GM18861 (cell line): ENCODE measurements at regions not wholly inside any gene's neighbourhood (a gene's known extent, or its start where the extent isn't known, plus 50 kb on each side); places are given as distances from the start of the nearest gene placed in this dataset.
"Not testable (repeated sequence)": the region's sequence is repeated elsewhere in the genome, so short reads cannot be mapped to it uniquely, and the experiment has no call there.

Experiments used
- ATAC-seq: cut with Tn5 transposase; IDR thresholded peaks from one replicate; pipeline ENCODE4 v1.9.1; 2021; ENCODE audit not compliant: unreplicated experiment

DNA sequence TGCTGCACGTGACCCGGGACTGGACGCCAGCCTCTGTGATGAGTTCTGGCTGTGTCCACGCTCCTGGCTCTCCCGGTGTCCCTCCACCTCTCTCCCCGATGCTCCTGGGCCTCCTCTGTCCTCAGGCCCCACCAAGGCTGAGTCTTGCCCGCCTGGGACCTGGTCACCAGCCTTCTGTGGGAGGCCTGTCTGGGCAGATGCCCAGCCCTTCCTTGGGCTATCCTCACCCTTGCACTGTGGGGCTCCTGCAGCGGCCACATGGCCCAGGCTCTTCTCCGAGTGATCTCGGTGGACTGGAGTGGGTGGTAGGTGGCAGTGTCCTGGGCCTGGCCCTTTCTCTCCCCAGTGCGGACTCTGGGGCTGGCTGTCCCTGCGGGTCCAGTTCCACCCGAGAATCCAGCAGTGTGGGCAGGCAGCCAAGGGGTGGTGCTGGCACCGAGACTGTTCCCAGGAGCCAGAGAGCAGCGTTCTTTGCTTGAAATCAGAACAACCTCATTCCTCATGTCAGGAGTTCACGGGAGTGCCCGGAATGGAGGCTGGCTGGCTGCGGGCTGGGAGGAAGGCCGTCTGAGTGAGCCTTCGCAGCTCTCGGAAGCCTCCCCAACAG lies 94.6 kb downstream of the TMEM121 start:
- ATAC-seq, result not testable (repeated sequence)

DNA sequence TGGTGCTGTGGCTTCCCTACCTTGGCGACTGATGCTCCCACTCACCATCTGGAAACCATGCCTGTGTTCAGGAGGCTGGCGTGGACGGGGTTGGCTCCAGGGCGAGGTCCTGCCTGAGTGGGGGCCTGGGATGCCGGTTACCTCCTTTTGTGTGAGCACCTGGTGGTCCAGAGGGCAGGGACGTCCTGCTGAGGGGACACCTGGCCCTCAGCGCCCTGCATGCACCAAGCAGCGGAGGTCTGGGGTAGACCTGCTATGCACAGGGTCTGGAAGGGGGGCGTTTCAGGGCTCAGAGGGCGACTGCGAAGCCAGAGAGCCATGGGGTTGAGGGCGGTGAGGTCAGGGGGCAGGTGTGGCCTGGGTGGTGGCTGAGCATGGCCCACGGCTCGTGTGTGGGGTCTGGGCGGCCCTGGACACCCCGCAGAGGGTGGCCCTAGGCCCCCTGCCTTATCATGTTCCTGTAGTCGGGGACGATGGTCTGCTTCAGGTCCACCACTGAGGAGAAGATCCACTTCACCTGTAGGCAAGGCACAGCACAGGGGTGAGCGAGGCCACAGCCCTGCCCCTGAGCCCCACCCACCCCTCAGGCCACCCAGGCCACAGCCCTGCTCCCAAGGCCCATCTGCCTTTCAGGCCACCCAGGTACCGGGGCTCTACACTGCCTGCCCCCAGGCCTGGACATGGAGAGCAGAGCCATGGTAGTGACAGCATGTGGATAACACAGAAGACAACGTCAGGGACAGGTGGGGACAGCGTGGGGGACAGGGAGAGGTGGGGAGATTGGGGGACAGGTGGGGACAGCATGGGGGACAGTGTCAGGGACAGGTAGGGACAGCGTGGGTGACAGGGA lies 95.3 kb downstream of the TMEM121 start:
- ATAC-seq, result not testable (repeated sequence)

DNA sequence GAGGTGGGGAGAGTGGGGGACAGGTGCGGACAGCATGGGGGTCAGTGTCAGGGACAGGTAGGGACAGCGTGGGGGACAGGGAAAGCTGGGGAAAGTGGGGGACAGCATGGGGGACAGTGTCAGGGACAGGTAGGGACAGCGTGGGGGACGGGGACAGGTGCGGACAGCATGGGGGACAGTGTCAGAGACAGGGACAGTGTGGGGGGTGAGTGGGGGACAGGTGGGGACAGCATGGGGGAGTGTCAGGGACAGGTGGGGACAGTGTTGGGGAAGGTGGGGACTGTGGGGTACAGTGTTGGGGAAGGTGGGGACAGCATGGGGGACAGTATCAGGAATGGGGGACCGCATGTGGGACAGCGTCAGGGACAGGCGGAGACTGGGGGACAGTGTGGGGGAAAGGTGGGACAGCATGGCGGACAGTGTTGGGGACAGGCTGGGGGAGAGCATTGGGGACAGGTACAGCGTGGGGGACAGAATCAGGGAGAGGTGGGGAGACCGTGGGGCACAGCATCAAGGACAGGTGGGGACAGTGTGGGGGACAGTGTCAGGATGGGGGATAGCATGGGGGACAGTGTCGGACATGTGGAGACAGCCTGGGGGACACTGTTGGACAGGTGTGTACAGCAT lies 96.1 kb downstream of the TMEM121 start:
- ATAC-seq, result no peak

DNA sequence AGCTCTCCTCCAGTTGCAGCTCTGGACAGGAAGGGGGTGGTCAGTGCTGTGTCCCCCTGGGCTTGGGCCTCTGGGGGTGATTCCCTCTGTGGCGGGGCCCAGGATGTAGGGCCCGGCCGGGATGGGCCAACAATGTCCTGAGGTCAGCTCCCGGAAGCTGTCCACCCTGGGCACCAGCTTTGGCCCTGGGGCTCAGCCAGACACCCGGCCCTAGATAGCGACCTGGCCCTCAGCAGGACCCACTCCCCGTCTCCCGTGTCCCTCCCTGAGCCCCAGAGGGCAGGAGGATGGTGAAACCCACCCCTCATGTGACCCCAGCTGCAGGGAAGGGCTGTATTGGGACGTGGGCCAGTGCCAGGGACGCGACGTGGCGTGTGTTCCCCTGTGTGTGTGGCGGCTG lies 96.8 kb downstream of the TMEM121 start:
- not testable (repeated sequence) for ATAC-seq

DNA sequence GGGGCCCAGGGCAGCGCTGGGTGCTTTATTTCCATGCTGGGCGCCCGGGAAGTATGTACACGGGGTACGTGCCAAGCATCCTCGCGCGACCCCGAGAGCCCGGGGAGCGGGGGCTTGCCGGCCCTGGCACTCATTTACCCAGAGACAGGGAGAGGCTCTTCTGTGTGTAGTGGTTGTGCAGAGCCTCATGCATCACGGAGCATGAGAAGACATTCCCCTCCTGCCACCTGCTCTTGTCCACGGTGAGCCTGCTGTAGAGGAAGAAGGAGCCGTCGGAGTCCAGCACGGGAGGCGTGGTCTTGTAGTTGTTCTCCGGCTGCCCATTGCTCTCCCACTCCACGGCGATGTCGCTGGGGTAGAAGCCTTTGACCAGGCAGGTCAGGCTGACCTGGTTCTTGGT lies 98.0 kb downstream of the TMEM121 start:
- not testable (repeated sequence) for ATAC-seq

DNA sequence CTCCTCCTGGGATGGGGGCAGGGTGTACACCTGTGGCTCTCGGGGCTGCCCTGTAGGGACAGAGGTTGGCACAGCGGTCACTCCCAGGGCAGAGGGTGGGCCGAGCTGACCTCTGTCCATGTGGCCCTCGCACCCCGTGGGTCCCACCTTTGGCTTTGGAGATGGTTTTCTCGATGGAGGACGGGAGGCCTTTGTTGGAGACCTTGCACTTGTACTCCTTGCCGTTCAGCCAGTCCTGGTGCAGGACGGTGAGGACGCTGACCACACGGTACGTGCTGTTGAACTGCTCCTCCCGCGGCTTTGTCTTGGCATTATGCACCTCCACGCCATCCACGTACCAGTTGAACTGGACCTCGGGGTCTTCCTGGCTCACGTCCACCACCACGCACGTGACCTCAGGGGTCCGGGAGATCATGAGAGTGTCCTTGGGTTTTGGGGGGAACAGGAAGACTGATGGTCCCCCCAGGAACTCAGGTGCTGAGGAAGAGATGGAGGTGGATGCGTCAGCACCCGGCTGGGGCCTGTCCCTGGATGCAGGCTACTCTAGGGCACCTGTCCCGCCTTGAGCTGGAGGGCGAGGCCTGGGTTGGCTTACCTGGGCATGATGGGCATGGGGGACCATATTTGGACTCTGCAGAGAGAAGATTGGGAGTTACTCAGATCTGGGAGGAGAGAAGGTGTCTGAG lies 98.5 kb downstream of the TMEM121 start:
- ATAC-seq, result not testable (repeated sequence)

DNA sequence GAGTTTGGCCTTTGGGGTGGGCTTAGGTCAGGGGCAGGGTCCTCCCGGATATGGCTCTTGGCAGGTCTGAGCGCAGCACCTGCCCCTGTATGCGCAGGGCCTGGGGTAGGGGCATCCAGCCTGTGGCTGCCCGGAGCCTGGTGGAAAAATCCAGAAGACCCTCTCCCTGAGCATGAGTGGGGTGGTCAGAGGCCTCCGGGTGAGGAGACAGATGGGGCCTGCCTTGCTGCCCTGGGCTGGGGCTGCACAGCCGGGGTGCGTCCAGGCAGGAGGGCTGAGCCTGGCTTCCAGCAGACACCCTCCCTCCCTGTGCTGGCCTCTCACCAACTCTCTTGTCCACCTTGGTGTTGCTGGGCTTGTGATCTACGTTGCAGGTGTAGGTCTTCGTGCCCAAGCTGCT lies 99.1 kb downstream of the TMEM121 start:
- ATAC-seq, result not testable (repeated sequence)

DNA sequence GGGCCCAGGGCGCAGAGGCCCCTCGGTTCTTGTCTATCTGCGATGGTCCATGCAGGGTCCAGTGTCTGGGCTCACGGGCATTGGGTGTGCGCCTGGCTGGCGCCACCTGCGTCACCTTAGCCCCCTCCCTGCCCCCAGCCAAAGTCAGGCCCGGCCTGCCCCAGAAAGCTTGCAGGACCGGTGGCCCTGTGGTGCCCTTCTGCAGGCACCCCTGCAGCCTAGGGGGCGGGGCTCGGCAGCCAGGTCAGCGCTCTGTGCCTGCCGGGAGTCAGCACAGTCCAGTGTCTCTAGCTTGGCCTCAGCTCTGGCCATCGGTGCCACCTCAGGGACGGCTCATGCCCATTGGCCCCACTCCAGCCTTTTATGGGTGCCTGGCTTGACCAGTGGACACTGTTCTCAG lies 99.7 kb downstream of the TMEM121 start:
- ATAC-seq, result not testable (repeated sequence)

DNA sequence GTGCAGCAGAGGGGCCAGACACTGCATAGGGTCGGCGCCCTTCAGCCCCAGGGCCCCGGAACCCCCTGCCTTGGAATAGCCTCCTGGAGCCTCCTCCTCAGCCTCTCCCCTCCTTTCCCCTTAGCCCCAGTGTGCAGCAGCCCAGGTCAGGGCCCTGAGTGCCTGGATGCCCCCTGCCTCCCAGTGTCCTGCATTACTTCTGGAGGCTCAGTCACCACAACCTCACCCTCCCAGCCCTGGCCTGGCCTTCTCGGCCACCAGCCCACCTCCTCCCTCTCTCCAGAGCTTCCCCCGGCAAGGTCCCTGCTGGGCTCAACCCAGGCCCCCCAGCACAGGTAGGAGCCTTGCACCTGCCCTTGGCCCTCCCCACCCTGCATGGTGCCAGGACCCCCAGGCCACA lies 100.3 kb downstream of the TMEM121 start:
- ATAC-seq, result not testable (repeated sequence)

DNA sequence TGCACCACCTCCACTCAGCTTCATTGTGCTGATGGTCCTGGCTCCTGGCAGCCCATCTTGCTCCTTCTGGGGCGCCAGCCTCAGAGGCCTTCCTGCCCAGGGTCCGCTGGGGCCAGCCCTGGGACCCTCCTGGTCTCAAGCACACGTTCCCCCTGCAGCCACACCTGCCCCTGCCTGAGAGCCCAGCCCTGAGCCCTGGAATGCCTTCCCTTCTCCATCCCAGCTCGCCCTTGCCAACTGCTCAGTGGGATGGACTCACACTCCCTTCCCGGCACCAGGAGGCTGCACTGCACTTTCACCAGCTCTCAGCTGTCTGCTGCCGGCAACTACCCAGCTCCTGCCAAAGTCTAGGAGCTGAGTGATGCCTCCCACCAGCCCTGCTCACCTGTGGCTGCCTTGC lies 100.9 kb downstream of the TMEM121 start:
- ATAC-seq, result not testable (repeated sequence)

DNA sequence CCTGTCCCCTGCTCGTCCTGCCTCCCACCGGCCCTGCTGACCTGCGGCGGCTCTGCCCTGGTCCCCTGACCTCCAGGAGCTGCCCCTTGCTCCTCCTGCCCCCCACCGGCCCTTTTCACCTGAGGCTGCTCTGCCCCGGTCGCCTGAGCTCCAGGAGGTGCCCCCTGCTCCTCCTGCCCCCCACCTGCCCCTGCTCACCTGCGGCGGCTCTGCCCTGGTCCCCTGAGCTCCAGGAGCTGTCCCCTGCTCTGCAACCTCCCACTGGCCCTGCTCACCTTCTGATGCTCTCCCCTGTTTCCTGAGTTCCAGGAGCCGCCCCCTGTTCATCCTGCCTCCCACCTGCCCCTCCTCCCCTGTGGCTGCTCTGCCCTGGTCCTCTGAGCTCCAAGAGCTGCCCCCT lies 101.3 kb downstream of the TMEM121 start:
- ATAC-seq, result no peak

DNA sequence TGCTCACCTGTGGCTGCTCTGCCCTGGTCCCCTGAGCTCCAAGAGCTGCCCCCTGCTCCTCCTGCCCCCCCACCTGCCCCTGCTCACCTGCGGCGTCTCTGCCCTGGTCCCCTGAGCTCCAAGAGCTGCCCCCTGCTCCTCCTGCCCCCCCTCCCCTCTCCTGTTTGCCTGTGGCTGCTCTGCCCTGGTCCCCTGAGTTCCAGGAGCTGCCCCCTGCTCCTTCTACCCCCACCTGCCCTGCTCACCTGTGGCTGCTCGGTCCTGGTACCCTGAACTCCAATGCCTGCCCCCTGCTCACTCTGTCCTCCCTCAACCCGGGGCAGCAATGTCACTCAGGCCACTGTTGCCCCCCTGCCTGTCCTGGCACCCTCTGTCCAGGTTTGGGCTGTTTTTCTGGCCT lies 101.7 kb downstream of the TMEM121 start:
- not testable (repeated sequence) for ATAC-seq

DNA sequence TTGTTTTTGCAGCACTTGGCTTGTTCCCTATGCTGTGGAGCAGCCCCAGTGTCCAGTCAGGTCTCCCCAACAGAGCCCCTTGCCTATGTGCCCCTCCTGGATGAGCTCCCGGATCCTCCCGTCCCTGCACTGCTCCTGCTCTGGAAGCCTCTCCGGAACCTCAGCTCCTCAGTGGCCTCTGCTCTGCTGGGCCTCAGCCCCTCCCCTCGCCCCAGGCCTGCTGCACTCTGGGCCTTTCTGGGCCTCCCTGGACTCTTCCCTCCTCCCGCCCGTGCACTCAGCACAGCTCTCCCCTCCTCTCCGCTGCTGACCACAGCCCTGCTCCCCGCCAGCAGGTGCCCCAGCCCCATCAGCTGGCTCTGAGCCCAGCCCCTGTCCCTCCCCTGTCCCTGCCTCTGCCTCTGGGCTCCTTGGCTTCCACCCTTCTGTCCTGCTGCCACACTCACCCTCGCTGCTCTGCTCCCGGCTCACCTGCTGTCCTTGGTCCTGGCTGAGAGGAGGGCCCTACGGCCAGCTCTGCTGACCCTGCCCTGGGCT lies 102.2 kb downstream of the TMEM121 start:
- not testable (repeated sequence) for ATAC-seq

DNA sequence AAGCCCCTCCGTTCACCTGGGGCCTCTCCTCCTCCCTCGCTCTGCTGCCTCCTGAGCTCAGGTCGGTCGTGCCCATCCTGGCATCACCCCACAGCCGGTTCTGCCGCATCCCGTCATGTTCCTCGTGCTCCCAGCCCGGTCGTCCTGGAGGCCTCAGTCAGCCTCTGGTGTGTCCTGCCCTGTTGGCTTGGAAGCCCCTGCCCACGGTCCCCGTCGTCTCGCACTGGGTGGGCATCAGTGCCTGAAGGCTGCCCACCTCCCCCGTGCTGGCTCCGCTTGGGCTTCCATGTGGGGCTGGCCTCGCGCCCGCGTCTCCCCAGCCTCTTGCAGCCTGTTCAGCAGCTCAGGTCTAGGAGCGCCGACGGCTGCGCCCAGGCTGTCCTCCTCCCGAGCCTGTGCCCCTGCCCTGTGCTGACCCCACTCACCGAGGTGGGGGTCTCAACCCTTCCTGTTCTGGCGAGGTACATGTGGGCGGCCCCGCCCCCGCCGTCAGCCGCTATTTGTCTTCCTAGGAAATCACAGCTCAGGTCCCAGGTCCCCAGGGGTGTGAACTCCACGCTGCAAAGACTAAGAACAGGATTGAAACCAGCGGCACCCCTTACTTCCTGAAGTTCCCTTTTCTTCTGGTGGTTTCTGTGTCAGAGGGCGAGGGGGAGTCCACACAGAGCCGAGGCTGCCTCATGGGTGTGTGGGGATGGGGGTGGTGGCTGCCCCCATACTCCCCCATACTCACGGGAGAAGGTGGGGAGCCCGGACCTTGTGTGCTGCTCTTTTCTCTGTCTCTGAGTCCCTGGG lies 102.9 kb downstream of the TMEM121 start:
- not testable (repeated sequence) for ATAC-seq

DNA sequence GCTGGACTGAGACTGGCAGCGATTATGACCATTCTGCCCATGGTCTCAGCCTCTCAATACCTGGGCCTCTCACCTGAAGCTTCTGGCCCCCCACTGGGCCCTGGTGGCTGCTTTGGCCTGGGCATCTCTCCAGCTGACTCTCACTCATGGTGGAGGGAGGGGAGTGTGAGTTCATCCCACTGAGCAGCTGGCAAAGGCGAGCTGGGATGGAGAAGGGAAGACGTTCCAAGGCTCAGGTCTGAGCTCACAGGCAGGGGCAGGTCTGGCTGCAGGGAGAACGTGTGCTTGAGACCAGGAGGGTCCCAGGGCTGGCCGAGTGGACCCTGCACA lies 103.5 kb downstream of the TMEM121 start:
- ATAC-seq, result no peak

DNA sequence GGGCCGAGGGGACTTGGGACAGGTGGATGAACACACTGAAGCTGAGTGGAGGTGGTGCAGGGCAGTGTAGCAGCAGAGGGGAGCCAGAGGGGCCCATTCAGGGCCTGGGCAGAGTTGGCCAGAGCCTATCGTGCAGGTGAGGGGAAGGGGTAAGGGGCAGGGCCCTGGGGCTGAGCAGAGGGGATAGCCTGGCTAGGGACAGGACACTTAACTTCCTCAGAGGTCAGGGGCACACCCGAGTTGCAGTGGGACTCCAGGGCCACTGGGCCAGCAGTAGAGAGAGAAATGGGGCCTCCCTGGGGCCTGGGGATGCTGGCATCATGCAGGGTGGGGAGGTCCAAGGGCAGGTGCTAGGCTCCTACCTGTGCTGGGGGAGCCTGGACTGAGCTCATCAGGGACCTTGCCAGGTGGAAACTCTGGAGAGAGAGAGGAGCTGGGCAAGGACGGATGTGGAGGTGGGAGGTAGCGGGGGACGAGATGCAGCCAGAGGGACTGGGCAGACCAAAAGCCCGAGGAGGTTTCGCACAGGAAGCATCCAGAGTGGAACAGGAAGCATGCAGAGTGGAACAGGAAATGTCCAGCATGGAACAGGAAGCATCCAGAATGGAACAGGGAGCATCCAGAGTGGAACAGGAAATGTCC lies 104.0 kb downstream of the TMEM121 start:
- not testable (repeated sequence) for ATAC-seq

DNA sequence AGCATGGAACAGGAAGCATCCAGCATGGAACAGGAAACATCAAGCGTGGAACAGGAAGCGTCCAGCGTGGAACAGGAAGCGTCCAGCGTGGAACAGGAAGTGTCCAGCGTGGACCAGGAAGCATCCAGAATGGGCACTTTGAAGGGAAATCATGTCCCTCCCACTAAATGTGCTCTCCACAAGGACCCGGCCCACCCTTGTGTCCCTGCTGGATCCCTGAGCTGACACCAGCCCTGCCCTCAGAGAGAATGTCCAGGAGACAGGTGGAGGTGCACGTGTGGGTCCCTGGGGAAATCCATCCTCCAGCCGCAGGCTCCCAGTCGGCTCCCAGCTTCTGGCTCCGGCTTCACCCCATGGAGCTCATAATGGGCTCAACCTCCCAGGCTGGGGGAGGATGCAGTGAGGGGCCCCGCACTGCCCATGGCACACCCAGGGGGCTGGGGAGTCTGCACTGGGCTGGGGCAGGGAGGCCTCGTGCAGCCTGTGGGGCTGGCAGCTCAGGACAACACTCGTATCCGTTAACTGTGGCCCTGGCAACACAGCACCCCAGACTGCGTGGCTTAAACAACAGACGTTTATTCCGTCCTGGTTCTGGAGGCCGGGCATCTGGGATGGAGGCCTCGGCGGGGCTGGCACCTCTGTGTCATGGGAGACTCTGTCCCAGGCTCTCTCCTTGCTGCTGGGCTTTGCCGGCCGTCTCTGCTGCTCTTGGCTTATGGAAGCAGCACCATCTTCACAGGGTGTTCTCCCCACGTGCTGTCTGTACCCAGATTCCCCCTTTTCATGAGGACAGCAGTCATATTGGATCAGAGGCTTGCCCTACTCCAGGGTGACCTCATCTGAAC lies 104.8 kb downstream of the TMEM121 start:
- ATAC-seq, result not testable (repeated sequence)

DNA sequence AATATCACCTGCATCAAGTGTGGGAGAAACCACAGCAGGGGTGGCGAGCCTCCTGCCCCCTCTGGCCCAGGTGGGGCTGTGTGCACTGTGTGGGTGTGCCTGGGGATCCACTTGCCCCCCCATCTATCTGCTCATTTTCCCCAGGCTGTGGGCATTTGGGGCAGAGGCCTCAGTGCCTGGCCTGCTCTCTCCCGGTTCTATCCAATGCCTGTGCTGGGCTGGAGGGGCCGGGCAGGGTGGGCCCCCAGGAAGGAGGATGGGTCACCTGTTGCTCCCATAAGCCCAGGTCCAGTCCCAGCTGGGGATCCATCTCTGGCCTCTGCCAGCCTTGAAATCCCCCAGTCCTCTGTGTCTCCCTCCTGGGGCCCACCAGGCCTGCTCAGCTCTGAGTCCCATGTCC lies 105.6 kb downstream of the TMEM121 start:
- ATAC-seq, result no peak

DNA sequence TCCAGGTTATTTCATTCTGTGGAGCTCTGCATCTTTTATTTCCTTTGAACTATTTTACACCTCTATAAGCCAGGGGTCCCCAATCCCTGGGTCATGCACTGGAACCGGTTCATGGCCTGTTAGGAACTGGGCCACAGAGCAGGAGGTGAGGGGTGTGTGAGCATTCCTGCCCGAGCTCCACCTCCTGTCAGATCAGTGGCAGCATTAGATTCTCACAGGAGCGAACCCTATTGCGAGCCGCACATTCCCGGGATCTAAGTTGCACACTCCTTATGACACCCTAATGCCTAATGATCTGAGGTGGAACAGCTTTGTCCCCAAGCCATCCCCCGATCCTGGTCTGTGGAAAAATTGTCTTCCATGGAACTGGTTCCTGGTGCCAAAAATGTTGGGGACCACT lies 107.2 kb downstream of the TMEM121 start:
- not testable (repeated sequence) for ATAC-seq
